Neural cell (in vitro differentiated cells): ENCODE measurements at regions not wholly inside any gene's neighbourhood (a gene's known extent, or its start where the extent isn't known, plus 50 kb on each side); places are given as distances from the start of the nearest gene placed in this dataset.

Experiments
- POLR2AphosphoS5 ChIP-seq: IDR thresholded peaks from 2 replicates; pipeline ENCODE4 v1.6.1; 2012
- TF ChIP-seq, protein P1 (sequence below): fragments of 450-650 bp; IDR thresholded peaks from 2 replicates; pipeline ENCODE4 v1.5.1; 2014; ENCODE audit warnings: antibody characterized with exemption, mild to moderate bottlenecking, moderate library complexity; ENCODE audit not compliant: poor library complexity, severe bottlenecking

DNA sequence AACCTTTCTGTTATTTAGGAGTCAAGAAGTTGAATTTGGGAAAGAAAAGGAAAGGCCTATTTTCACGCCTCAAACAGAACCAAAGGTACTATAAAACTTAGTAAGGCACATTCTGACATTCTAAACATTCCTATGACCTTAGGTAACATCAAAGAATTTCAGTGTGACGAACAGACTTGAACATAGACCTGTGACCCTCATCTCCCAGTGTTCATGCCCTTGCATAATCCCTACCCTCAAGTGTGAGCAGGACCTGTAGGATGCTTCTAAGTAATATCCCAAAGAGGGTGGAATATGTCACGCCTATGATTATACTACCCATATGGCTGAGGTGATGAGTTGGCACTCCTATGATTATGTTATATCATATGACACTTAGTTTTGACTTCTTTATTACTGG, 540.9 kb downstream of the KIF4B start:
- TF ChIP-seq, protein P1, sequence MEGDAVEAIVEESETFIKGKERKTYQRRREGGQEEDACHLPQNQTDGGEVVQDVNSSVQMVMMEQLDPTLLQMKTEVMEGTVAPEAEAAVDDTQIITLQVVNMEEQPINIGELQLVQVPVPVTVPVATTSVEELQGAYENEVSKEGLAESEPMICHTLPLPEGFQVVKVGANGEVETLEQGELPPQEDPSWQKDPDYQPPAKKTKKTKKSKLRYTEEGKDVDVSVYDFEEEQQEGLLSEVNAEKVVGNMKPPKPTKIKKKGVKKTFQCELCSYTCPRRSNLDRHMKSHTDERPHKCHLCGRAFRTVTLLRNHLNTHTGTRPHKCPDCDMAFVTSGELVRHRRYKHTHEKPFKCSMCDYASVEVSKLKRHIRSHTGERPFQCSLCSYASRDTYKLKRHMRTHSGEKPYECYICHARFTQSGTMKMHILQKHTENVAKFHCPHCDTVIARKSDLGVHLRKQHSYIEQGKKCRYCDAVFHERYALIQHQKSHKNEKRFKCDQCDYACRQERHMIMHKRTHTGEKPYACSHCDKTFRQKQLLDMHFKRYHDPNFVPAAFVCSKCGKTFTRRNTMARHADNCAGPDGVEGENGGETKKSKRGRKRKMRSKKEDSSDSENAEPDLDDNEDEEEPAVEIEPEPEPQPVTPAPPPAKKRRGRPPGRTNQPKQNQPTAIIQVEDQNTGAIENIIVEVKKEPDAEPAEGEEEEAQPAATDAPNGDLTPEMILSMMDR, result no peak
- no peak for TF ChIP-seq POLR2AphosphoS5
